BE2C (cell line): ENCODE measurements at regions not wholly inside any gene's neighbourhood (a gene's known extent, or its start where the extent isn't known, plus 50 kb on each side); places are given as distances from the start of the nearest gene placed in this dataset.

ENCODE experiments used
- DNase-seq: peaks from one replicate; pipeline ENCODE4 v3.0.0-alpha.2; 2020
- H3K27me3 ChIP-seq: fragments of 250-450 bp; sonication (Bioruptor Pico); 2 replicates; pipeline ENCODE4 v1.5.1; 2020; ENCODE audit warnings: mild to moderate bottlenecking
- H3K36me3 ChIP-seq: fragments of 250-450 bp; sonication (Bioruptor Pico); 2 replicates; pipeline ENCODE4 v1.5.1; 2020; ENCODE audit warnings: mild to moderate bottlenecking
- H3K4me1 ChIP-seq: fragments of 250-450 bp; sonication (Bioruptor Pico); 2 replicates; pipeline ENCODE4 v1.5.1; 2020
- H3K4me3 ChIP-seq: 2 replicates; pipeline ENCODE4 v1.5.1; 2011; ENCODE audit warnings: low read depth, low read length
- H3K9me3 ChIP-seq: fragments of 250-450 bp; sonication (Bioruptor Pico); 2 replicates; pipeline ENCODE4 v1.5.1; 2020
- CTCF ChIP-seq: IDR thresholded peaks from 2 replicates; pipeline ENCODE4 v1.5.1; 2012; ENCODE audit warnings: mild to moderate bottlenecking, low read depth, low read length

DNA sequence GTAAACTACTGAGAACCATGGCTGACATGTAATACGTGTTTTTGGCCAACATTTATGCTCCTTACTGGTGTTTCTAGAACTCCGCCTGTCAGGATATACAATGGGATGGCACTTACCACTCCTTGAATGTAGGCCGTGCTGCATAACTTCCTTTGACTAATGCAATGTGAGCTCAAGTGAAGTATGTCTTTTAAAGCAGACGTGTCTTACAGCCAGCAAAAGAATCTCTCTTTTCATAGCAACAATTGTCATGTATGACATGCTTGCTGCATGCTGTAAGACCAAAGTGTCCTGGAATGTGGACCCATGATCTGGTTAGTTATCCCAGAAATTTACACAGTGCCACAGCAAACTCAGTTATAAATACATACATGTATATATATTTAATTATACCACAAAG, 1202.7 kb upstream of the PIK3C3 start:
- Histone ChIP-seq H3K4me1 (no peaks in the 10 kb centered on the region), H3K36me3 (no peaks in the 10 kb centered on the region), H3K4me3 (no peak overlapping the region), H3K9me3 (no peaks in the 10 kb centered on the region), H3K27me3 (no peaks in the 10 kb centered on the region)
- no peak for DNase-seq
- TF ChIP-seq CTCF: no peak

- Histone ChIP-seq H3K9me3 (no peaks in the 10 kb centered on the region), H3K4me1 (no peaks in the 10 kb centered on the region), H3K36me3 (no peaks in the 10 kb centered on the region), H3K27me3 (no peaks in the 10 kb centered on the region), H3K4me3 (no peak overlapping the region)
- no peak for DNase-seq
- TF ChIP-seq CTCF: no peak
Observed at GRCh38 chr18:40751186-40751585, 1203.8 kb upstream of the PIK3C3 start.

- no peak for TF ChIP-seq CTCF
- Histone ChIP-seq H3K27me3 (no peaks in the 10 kb centered on the region), H3K4me3 (no peak overlapping the region), H3K9me3 (no peaks in the 10 kb centered on the region), H3K4me1 (no peaks in the 10 kb centered on the region), H3K36me3 (no peaks in the 10 kb centered on the region)
- DNase-seq: no peak
Observed at GRCh38 chr18:40739029-40739428, 1216.0 kb upstream of the PIK3C3 start.

DNA sequence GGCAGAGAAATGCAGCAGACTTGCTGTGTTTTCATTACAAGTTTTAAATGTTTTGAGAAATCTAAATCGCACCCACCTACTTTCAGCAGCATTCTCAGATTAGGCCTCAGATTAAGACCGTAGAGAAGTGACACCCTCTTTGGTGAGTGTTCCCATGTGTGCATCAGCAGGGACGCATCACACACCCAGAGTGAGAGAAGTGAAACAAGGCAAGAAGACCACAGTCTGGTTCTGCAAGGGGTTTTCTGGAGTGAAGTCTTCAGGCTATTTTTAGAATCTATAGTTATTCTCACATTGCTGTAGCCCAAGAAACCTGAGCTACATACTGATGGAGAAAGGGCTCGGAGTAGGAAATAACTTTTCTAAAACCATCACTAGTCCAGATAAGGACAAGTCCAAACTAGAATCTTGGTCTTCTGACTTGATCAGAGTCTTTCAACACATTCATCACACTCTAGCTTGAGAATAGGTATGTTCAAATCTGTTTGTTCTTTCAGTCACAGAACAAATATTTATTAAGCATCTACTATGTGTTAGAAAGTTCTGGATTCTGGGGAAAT, 1216.6 kb upstream of the PIK3C3 start:
- no peak overlapping the region for H3K4me3 ChIP-seq
- no peaks in the 10 kb centered on the region for H3K36me3 ChIP-seq
- no peak for TF ChIP-seq CTCF
- H3K4me1 ChIP-seq: no peaks in the 10 kb centered on the region
- no peaks in the 10 kb centered on the region for H3K9me3 ChIP-seq
- H3K27me3 ChIP-seq: no peaks in the 10 kb centered on the region
- DNase-seq: no peak

GRCh38 chr18:40708726-40709125, 1246.3 kb upstream of the PIK3C3 start:
- DNase-seq: no peak
- Histone ChIP-seq H3K36me3 (no peaks in the 10 kb centered on the region), H3K9me3 (no peaks in the 10 kb centered on the region), H3K4me1 (no peaks in the 10 kb centered on the region), H3K4me3 (no peak overlapping the region), H3K27me3 (no peaks in the 10 kb centered on the region)
- TF ChIP-seq CTCF: no peak

GRCh38 chr18:40707797-40708196, 1247.2 kb upstream of the PIK3C3 start:
- H3K9me3 ChIP-seq: no peaks in the 10 kb centered on the region
- no peaks in the 10 kb centered on the region for H3K4me1 ChIP-seq
- TF ChIP-seq CTCF: no peak
- no peaks in the 10 kb centered on the region for H3K27me3 ChIP-seq
- no peaks in the 10 kb centered on the region for H3K36me3 ChIP-seq
- H3K4me3 ChIP-seq: no peak overlapping the region
- DNase-seq: no peak
